IPS DF 4.7 (cell line): ENCODE measurements at regions not wholly inside any gene's neighbourhood (a gene's known extent, or its start where the extent isn't known, plus 50 kb on each side); places are given as distances from the start of the nearest gene placed in this dataset.

Experiments
- DNase-seq: peaks from one replicate; pipeline ENCODE4 v3.0.0-alpha.2; 2013; ENCODE audit warnings: low spot score; ENCODE audit errors: extremely low read depth

- DNase-seq: no peak
Observed at GRCh38 chr6:40722553-40723258, 135.5 kb upstream of the LRFN2 start.

- no peak for DNase-seq
Observed at GRCh38 chr6:40722091-40722490, 134.9 kb upstream of the LRFN2 start.

GRCh38 chr6:40721271-40721952, 134.2 kb upstream of the LRFN2 start:
- no peak for DNase-seq

- no peak for DNase-seq
Observed at GRCh38 chr6:40720375-40720748, 133.2 kb upstream of the LRFN2 start.

GRCh38 chr6:40719671-40720374, 132.7 kb upstream of the LRFN2 start:
- no peak for DNase-seq

- no peak for DNase-seq
Observed at GRCh38 chr6:40718401-40718800, 131.2 kb upstream of the LRFN2 start.

GRCh38 chr6:40717411-40718057, 130.4 kb upstream of the LRFN2 start:
- no peak for DNase-seq

GRCh38 chr6:40715570-40716403, 128.6 kb upstream of the LRFN2 start:
- no peak for DNase-seq

GRCh38 chr6:40714576-40715564, 127.7 kb upstream of the LRFN2 start:
- no peak for DNase-seq

GRCh38 chr6:40714143-40714542, 127.0 kb upstream of the LRFN2 start:
- no peak for DNase-seq

GRCh38 chr6:40713002-40713719, 126.0 kb upstream of the LRFN2 start:
- DNase-seq: no peak

- DNase-seq: no peak
Observed at GRCh38 chr6:40710626-40711330, 123.6 kb upstream of the LRFN2 start.

- DNase-seq: no peak
Observed at GRCh38 chr6:40708049-40708448, 120.9 kb upstream of the LRFN2 start.

- no peak for DNase-seq
Observed at GRCh38 chr6:40706178-40706577, 119.0 kb upstream of the LRFN2 start.

- DNase-seq: no peak
Observed at GRCh38 chr6:40705354-40705753, 118.2 kb upstream of the LRFN2 start.

- DNase-seq: no peak
Observed at GRCh38 chr6:40701352-40702007, 114.3 kb upstream of the LRFN2 start.

- DNase-seq: no peak
Observed at GRCh38 chr6:40700006-40700580, 112.9 kb upstream of the LRFN2 start.
